ENCODE measurements at regions not wholly inside any gene's neighbourhood (a gene's known extent, or its start where the extent isn't known, plus 50 kb on each side); places are given as distances from the start of the nearest gene placed in this dataset.

DNA sequence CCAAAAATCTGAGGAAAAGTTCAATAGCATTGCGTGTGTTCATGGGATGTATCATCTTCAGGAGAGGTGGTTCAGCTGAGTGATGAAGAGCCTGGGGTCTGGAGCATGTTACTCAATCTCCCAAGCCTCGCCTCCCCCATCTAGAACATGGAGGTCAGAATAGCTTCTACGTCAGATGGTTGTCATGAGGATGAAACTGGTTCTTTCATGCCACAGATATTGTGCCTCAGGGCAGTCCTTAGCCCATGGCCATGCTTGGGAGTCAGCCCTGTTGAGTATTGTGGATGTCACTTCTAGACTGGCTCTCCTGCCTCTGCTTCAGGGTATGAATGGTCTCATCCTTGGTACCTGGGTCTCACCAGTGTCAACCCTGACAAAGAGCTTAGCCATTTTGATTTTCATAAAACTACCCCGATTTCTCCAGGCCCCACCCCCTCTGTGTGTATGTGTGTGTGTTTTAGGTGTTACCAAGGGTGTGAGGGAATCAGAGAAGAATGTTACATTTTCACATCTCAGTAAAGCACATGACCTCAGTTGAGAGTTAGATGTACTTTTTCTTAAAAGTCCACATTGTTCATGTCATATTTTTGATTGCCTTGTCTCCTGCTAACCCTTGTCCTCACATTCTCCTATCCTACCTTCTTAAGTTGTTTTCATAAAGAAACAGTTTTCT, 97.8 kb upstream of the CD180 start:
- H3K27ac ChIP-seq: no peak overlapping the region
- H3K4me3 ChIP-seq: no peak overlapping the region
- no peak for DNase-seq
- TF ChIP-seq POLR2A (IDR thresholded peaks at IDR 0.05) (no peak), EP300 (IDR thresholded peaks at IDR 0.05) (no peak)
- intact Hi-C loops (cut with DNase I): no loop called here
- WGBS, 3 donors: 94 to 99% (median 98%) methylated on average over 4 of the region's 4 CpGs
- no peaks in the 10 kb centered on the region for H3K9me3 ChIP-seq
- no peaks in the 10 kb centered on the region for H3K36me3 ChIP-seq
- H3K4me1 ChIP-seq (ENCODE audit: insufficient read depth): peaks cover 2% of the 10 kb centered on the region
- H3K27me3 ChIP-seq: no peaks in the 10 kb centered on the region

DNA sequence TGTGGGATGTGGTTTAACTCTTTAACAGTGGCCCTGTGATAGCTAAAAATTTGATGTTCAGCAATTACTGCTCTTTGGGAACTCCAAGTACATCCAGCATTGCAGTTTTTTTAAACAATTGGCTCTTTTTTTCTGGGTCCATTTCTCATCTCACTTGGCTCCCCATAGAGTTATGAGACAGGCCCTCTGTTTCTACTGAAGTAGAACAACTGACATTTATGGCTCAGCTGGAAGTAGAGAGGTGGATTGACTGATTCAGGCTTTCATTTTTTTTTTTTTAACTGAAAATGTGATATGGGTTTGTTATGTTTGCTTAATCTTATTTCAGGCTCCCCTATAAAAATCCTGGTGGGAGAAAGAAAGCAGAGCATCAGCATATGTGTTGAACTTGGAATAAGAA, 96.6 kb upstream of the CD180 start:
- H3K4me3 ChIP-seq: no peak overlapping the region
- DNase-seq: no peak
- no peak overlapping the region for H3K27ac ChIP-seq
- no peak for TF ChIP-seq EP300 (IDR thresholded peaks at IDR 0.05)
- TF ChIP-seq, protein P1, sequence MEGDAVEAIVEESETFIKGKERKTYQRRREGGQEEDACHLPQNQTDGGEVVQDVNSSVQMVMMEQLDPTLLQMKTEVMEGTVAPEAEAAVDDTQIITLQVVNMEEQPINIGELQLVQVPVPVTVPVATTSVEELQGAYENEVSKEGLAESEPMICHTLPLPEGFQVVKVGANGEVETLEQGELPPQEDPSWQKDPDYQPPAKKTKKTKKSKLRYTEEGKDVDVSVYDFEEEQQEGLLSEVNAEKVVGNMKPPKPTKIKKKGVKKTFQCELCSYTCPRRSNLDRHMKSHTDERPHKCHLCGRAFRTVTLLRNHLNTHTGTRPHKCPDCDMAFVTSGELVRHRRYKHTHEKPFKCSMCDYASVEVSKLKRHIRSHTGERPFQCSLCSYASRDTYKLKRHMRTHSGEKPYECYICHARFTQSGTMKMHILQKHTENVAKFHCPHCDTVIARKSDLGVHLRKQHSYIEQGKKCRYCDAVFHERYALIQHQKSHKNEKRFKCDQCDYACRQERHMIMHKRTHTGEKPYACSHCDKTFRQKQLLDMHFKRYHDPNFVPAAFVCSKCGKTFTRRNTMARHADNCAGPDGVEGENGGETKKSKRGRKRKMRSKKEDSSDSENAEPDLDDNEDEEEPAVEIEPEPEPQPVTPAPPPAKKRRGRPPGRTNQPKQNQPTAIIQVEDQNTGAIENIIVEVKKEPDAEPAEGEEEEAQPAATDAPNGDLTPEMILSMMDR (IDR thresholded peaks at IDR 0.05): no peak
- TF ChIP-seq POLR2A (IDR thresholded peaks at IDR 0.05): no peak
- intact Hi-C loops (cut with DNase I): no loop called here
- H3K4me1 ChIP-seq (ENCODE audit: insufficient read depth): peaks cover 2% of the 10 kb centered on the region
- H3K27me3 ChIP-seq: no peaks in the 10 kb centered on the region
- H3K9me3 ChIP-seq: no peaks in the 10 kb centered on the region
- H3K36me3 ChIP-seq: no peaks in the 10 kb centered on the region

DNA sequence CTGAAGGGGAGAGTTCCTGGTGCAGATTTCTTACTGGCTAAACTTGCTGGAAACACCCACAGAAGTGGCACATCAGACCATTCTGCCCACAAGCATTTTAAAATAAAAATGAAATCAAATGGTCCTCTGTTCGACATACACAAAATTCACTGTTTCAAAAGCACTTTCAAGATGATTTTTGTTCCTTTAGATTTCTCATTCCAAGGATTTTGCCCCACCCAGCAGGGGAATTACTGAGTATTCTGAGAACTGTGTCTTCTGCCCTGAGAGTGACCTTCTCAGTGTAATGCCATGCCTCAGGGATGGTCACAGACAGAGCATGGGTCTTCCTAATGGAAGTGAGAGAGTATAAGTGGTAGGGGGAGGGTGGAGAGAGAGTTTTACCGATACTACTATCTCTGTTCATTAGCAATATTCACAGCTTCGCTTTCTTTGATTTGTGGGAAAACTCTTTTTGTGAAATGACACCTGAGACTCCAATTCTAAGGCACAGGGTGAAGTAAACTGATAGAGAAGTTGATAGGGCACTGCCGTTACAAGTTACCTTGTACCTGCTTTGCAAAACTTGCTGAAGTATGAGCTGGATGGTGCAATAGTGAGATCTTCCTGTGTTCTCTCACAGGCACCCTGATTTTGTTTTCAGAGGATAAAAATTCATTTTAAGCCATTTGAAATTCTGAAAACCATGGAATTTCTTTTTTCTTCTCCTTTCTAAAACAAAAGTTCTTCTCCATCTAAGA, 95.8 kb upstream of the CD180 start:
- H3K9me3 ChIP-seq: no peaks in the 10 kb centered on the region
- no peak for DNase-seq
- H3K4me3 ChIP-seq: no peak overlapping the region
- H3K27ac ChIP-seq: no peak overlapping the region
- TF ChIP-seq POLR2A (IDR thresholded peaks at IDR 0.05) (no peak), EP300 (IDR thresholded peaks at IDR 0.05) (no peak)
- TF ChIP-seq, protein P1 (IDR thresholded peaks at IDR 0.05): no peak
- no peaks in the 10 kb centered on the region for H3K27me3 ChIP-seq
- WGBS, 3 donors: 91 to 96% (median 94%) methylated on average over 4 of the region's 4 CpGs
- H3K36me3 ChIP-seq: no peaks in the 10 kb centered on the region
- H3K4me1 ChIP-seq (ENCODE audit: insufficient read depth): peaks cover 6% of the 10 kb centered on the region
- intact Hi-C loops (cut with DNase I): no loop called here

DNA sequence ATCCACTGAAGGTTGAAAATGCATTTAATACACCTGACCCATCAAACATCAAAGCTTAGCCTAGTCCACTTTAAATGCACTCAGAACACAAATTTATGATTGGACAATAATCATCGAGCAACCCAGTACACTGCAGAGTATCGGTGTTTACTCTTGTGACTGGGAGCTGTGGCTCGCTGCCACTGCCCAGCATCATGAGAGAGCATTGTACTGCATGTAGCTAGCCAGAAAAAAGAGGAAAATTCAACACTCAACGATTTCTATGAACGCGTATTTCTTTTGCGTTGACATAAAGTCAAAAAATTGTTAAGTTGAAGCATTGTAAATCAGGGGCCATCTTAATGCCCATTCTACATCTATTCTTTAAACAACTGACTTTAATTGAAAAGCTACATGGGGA, 95.1 kb upstream of the CD180 start:
- DNase-seq: no peak
- TF ChIP-seq, protein P1 (IDR thresholded peaks at IDR 0.05): no peak
- no peak for TF ChIP-seq POLR2A (IDR thresholded peaks at IDR 0.05)
- no peak for TF ChIP-seq EP300 (IDR thresholded peaks at IDR 0.05)
- no peaks in the 10 kb centered on the region for H3K27me3 ChIP-seq
- H3K27ac ChIP-seq: no peak overlapping the region
- WGBS, 3 donors: 89 to 95% (median 89%) methylated on average over 7 of the region's 7 CpGs
- no peaks in the 10 kb centered on the region for H3K9me3 ChIP-seq
- H3K4me1 ChIP-seq (ENCODE audit: insufficient read depth): peaks cover 6% of the 10 kb centered on the region
- intact Hi-C loops (cut with DNase I): no loop called here
- H3K4me3 ChIP-seq: no peak overlapping the region
- no peaks in the 10 kb centered on the region for H3K36me3 ChIP-seq

DNA sequence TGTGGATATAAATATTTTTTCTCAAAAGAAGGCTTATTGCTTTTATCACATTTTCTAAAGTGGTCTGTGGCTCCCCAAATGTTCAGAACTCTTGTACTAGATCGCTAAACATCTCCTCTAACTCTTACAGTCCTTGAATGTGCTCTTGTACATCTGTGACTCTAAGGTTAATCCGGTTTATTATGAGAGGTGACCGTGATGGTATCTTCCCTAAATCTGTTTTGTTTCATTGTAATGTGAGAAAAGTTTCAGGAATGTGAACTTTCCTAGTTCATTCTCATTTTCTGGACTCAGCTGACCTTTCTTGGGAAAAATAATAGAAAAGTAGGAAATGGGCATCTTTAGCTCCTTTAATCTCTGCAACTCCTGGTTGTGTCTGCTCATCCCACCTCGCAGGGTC, 94.5 kb upstream of the CD180 start:
- H3K27me3 ChIP-seq: no peaks in the 10 kb centered on the region
- H3K4me3 ChIP-seq: no peak overlapping the region
- H3K36me3 ChIP-seq: no peaks in the 10 kb centered on the region
- peaks cover 6% of the 10 kb centered on the region for H3K4me1 ChIP-seq (ENCODE audit: insufficient read depth)
- intact Hi-C loops (cut with DNase I): no loop called here
- DNase-seq: no peak
- H3K9me3 ChIP-seq: no peaks in the 10 kb centered on the region
- no peak overlapping the region for H3K27ac ChIP-seq
- TF ChIP-seq EP300 (IDR thresholded peaks at IDR 0.05): no peak
- no peak for TF ChIP-seq POLR2A (IDR thresholded peaks at IDR 0.05)
- TF ChIP-seq, protein P1 (IDR thresholded peaks at IDR 0.05): no peak
- WGBS, 3 donors: 24 to 49% (median 41%) methylated on average over 4 of the region's 4 CpGs
